ENCODE measurements at regions not wholly inside any gene's neighbourhood (a gene's known extent, or its start where the extent isn't known, plus 50 kb on each side); places are given as distances from the start of the nearest gene placed in this dataset.
A peak's percentile ranks its signal among the peaks of the same experiment; 100 is the strongest.

- Mint-ChIP-seq H3K4me3 (no peak overlapping the region), H3K4me1 (peaks cover 62% of the 10 kb centered on the region), H3K36me3 (ENCODE audit: low read depth) (no peaks in the 10 kb centered on the region), H3K9me3 (no peaks in the 10 kb centered on the region), H3K27ac (peak overlapping the region in 1 of 3 experiments; percentile 9), H3K27me3 (ENCODE audit: low read depth) (no peaks in the 10 kb centered on the region)
- TF ChIP-seq CTCF (IDR thresholded peaks at IDR 0.05; ENCODE audit: unreplicated experiment in 3 of 3), result no peak
These were observed 173.1 kb upstream of the CCDC54 start for GRCh38 chr3:107204121-107204520.

GRCh38 chr3:107205358-107205757 lies 171.9 kb upstream of the CCDC54 start:
- Mint-ChIP-seq H3K4me1 (peaks cover 70% of the 10 kb centered on the region), H3K27ac (no peak overlapping the region), H3K36me3 (ENCODE audit: low read depth) (no peaks in the 10 kb centered on the region), H3K9me3 (no peaks in the 10 kb centered on the region), H3K27me3 (ENCODE audit: low read depth) (no peaks in the 10 kb centered on the region), H3K4me3 (no peak overlapping the region)
- no peak for TF ChIP-seq CTCF (IDR thresholded peaks at IDR 0.05; ENCODE audit: unreplicated experiment in 3 of 3)

GRCh38 chr3:107206141-107206540 lies 171.1 kb upstream of the CCDC54 start:
- H3K27me3 Mint-ChIP-seq (ENCODE audit: low read depth), result no peaks in the 10 kb centered on the region
- H3K4me3 Mint-ChIP-seq, result no peak overlapping the region
- no peaks in the 10 kb centered on the region for H3K9me3 Mint-ChIP-seq
- H3K4me1 Mint-ChIP-seq, result peaks cover 75% of the 10 kb centered on the region
- TF ChIP-seq CTCF (IDR thresholded peaks at IDR 0.05; ENCODE audit: unreplicated experiment in 3 of 3), result peak in 2 of 3 experiments; percentile 53 to 57
- peak overlapping the region; percentile 95 to 98 (median 97) for H3K27ac Mint-ChIP-seq
- H3K36me3 Mint-ChIP-seq (ENCODE audit: low read depth), result no peaks in the 10 kb centered on the region

- Mint-ChIP-seq H3K27ac (peak overlapping the region; percentile 95 to 98 (median 97)), H3K27me3 (ENCODE audit: low read depth) (no peaks in the 10 kb centered on the region), H3K9me3 (no peaks in the 10 kb centered on the region), H3K4me1 (peaks cover 73% of the 10 kb centered on the region), H3K4me3 (peak overlapping the region in 1 of 3 experiments; percentile 30), H3K36me3 (ENCODE audit: low read depth) (no peaks in the 10 kb centered on the region)
- no peak for TF ChIP-seq CTCF (IDR thresholded peaks at IDR 0.05; ENCODE audit: unreplicated experiment in 3 of 3)
These were observed 170.3 kb upstream of the CCDC54 start for GRCh38 chr3:107206945-107207344.

- Mint-ChIP-seq H3K36me3 (ENCODE audit: low read depth) (no peaks in the 10 kb centered on the region), H3K27ac (peak overlapping the region; percentile 95 to 98 (median 97)), H3K4me3 (peak overlapping the region; percentile 37 to 69 (median 59)), H3K4me1 (peaks cover 80% of the 10 kb centered on the region), H3K9me3 (no peaks in the 10 kb centered on the region), H3K27me3 (ENCODE audit: low read depth) (no peaks in the 10 kb centered on the region)
- TF ChIP-seq CTCF (IDR thresholded peaks at IDR 0.05; ENCODE audit: unreplicated experiment in 3 of 3), result no peak
These were observed 169.1 kb upstream of the CCDC54 start for GRCh38 chr3:107208100-107208499.

- peak overlapping the region; percentile 95 to 98 (median 97) for H3K27ac Mint-ChIP-seq
- H3K4me1 Mint-ChIP-seq, result peaks cover 79% of the 10 kb centered on the region
- H3K36me3 Mint-ChIP-seq (ENCODE audit: low read depth), result no peaks in the 10 kb centered on the region
- H3K9me3 Mint-ChIP-seq, result peaks cover 3% of the 10 kb centered on the region
- peak overlapping the region in 2 of 3 experiments; percentile 13 to 67 for H3K4me3 Mint-ChIP-seq
- H3K27me3 Mint-ChIP-seq (ENCODE audit: low read depth), result no peaks in the 10 kb centered on the region
- no peak for TF ChIP-seq CTCF (IDR thresholded peaks at IDR 0.05; ENCODE audit: unreplicated experiment in 3 of 3)
These were observed 168.4 kb upstream of the CCDC54 start for GRCh38 chr3:107208796-107209195.
